ENCODE measurements at regions not wholly inside any gene's neighbourhood (a gene's known extent, or its start where the extent isn't known, plus 50 kb on each side); places are given as distances from the start of the nearest gene placed in this dataset.

- Histone ChIP-seq H3K79me2 (ENCODE audit: low read length) (no peaks in the 10 kb centered on the region), H3K4me2 (ENCODE audit: low read length) (peak overlapping the region; percentile 68), H3K9me3 (ENCODE audit: insufficient read depth, low read length) (no peaks in the 10 kb centered on the region), H3K36me3 (replicated peaks; ENCODE audit: low read depth, low read length) (no peaks in the 10 kb centered on the region), H3K4me1 (ENCODE audit: low read length) (peaks cover 78% of the 10 kb centered on the region), H2AFZ (ENCODE audit: low read depth, low read length) (peak overlapping the region; percentile 57; the same call in 1 of the 2 replicates), H3K27ac (ENCODE audit: low read length) (peak overlapping the region; percentile 93), H4K20me1 (ENCODE audit: insufficient read depth, low read length) (no peaks in the 10 kb centered on the region), H3K9ac (ENCODE audit: low read length) (peak overlapping the region; percentile 43), H3K27me3 (ENCODE audit: low read depth, low read length) (no peaks in the 10 kb centered on the region), H3K4me3 (ENCODE audit: low read length) (0 out of 2 replicates have a peak overlapping the region, but pooled peaks have one; percentile 23)
- TF ChIP-seq, protein P1, sequence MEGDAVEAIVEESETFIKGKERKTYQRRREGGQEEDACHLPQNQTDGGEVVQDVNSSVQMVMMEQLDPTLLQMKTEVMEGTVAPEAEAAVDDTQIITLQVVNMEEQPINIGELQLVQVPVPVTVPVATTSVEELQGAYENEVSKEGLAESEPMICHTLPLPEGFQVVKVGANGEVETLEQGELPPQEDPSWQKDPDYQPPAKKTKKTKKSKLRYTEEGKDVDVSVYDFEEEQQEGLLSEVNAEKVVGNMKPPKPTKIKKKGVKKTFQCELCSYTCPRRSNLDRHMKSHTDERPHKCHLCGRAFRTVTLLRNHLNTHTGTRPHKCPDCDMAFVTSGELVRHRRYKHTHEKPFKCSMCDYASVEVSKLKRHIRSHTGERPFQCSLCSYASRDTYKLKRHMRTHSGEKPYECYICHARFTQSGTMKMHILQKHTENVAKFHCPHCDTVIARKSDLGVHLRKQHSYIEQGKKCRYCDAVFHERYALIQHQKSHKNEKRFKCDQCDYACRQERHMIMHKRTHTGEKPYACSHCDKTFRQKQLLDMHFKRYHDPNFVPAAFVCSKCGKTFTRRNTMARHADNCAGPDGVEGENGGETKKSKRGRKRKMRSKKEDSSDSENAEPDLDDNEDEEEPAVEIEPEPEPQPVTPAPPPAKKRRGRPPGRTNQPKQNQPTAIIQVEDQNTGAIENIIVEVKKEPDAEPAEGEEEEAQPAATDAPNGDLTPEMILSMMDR (IDR thresholded peaks at IDR 0.05; ENCODE audit: low read depth, low read length) = no peak
- TF ChIP-seq EZH2phosphoT487 (IDR thresholded peaks at IDR 0.05; ENCODE audit: low read depth) = no peak
Observed at GRCh38 chr6:105488516-105489215, 85.8 kb upstream of the PREP start.

DNA sequence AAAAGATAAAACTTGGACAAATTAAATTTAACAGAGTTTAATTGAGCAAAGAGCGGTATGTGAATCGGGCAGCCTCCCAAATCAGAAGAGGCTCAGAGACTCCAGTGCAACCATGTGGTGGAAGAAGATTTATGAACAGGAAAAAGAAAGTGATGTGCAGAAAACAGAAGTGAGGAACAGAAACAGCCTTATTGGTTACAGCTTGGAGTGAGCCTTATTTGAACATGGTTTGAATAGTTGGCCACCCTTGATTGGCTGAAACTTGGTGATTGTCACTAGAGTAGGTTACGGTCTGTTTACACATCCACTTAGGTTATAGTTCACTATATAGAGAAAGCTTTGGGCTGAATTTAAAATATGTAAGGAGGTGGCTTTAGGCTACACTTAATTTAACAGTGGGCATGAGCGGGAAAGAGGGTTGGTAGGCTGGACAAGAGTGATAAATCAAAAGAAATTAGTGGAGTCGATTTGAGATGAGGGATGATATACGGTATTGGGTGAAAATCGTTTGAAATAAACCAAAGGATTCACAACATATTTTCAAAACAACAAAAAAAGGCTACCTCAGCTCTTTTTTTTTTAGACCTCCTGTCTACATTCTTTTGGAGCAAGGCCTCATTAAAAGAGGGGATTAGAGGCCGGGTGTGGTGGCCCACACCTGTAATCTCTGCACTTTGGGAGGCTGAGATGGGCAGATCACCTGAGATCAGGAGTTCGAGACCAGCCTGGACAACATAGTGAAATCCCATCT is 84.3 kb upstream of the PREP start:
- Histone ChIP-seq H3K9ac (ENCODE audit: low read length) (peak overlapping the region; percentile 58), H3K4me3 (ENCODE audit: low read length) (no peak overlapping the region), H3K27ac (ENCODE audit: low read length) (peak overlapping the region; percentile 93), H3K4me2 (ENCODE audit: low read length) (peak overlapping the region; percentile 54), H3K9me3 (ENCODE audit: insufficient read depth, low read length) (no peaks in the 10 kb centered on the region), H3K79me2 (ENCODE audit: low read length) (no peaks in the 10 kb centered on the region), H4K20me1 (ENCODE audit: insufficient read depth, low read length) (no peaks in the 10 kb centered on the region), H3K27me3 (ENCODE audit: low read depth, low read length) (no peaks in the 10 kb centered on the region), H2AFZ (ENCODE audit: low read depth, low read length) (peak overlapping the region; percentile 60; the same call in 1 of the 2 replicates), H3K4me1 (ENCODE audit: low read length) (peaks cover 78% of the 10 kb centered on the region), H3K36me3 (replicated peaks; ENCODE audit: low read depth, low read length) (no peaks in the 10 kb centered on the region)
- TF ChIP-seq EZH2phosphoT487 (IDR thresholded peaks at IDR 0.05; ENCODE audit: low read depth) = no peak
- TF ChIP-seq, protein P1 (IDR thresholded peaks at IDR 0.05; ENCODE audit: low read depth, low read length) = no peak

DNA sequence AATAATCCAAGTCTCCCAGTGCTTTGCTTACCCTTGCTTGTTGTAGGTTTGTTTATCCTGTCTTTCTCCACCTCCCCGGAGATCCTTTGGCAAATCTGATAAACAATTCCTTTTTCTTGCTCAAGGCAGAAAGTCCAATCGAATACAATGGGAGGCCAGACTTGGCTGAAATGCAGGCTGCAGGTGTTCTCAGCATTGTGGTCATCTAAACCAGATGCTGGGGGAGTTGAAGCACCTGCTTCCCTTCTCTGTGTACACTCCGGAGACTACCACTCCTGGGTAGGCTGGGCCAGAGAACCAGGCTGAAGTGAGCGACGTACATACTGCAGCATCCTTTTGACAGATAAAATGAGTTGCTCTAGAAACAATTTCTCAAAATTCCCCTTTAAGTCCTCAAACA is 82.6 kb upstream of the PREP start:
- Histone ChIP-seq H3K9ac (ENCODE audit: low read length) (peak overlapping the region; percentile 61), H3K4me2 (ENCODE audit: low read length) (peak overlapping the region; percentile 94)

More for the DNA sequence above, 82.6 kb upstream of the PREP start:
- no peaks in the 10 kb centered on the region for H4K20me1 ChIP-seq (ENCODE audit: insufficient read depth, low read length)
- peak overlapping the region; percentile 93 for H3K27ac ChIP-seq (ENCODE audit: low read length)
- H3K4me1 ChIP-seq (ENCODE audit: low read length) = peaks cover 83% of the 10 kb centered on the region
- H3K79me2 ChIP-seq (ENCODE audit: low read length) = no peaks in the 10 kb centered on the region
- no peaks in the 10 kb centered on the region for H3K27me3 ChIP-seq (ENCODE audit: low read depth, low read length)
- no peak for TF ChIP-seq EZH2phosphoT487 (IDR thresholded peaks at IDR 0.05; ENCODE audit: low read depth)
- TF ChIP-seq, protein P1 (IDR thresholded peaks at IDR 0.05; ENCODE audit: low read depth, low read length) = no peak
- H3K4me3 ChIP-seq (ENCODE audit: low read length) = peak overlapping the region; percentile 65
- no peaks in the 10 kb centered on the region for H3K9me3 ChIP-seq (ENCODE audit: insufficient read depth, low read length)
- H2AFZ ChIP-seq (ENCODE audit: low read depth, low read length) = peak overlapping the region; percentile 50; the same call in 1 of the 2 replicates
- no peaks in the 10 kb centered on the region for H3K36me3 ChIP-seq (replicated peaks; ENCODE audit: low read depth, low read length)
